Mesothelial cell of epicardium (in vitro differentiated cells): ENCODE measurements at regions not wholly inside any gene's neighbourhood (a gene's known extent, or its start where the extent isn't known, plus 50 kb on each side); places are given as distances from the start of the nearest gene placed in this dataset.

Experiments used
- DNase-seq, 2 experiments: peaks; one replicate each; pipeline ENCODE4 v3.0.0; 2021; ENCODE audit warnings: low spot score in 2 of 2; ENCODE audit not compliant: unreplicated experiment in 2 of 2
- H3K27ac Mint-ChIP-seq: 2 replicates; pipeline ENCODE4 v1.8.0; 2021; ENCODE audit warnings: mixed read lengths
- H3K27me3 Mint-ChIP-seq: 2 replicates; pipeline ENCODE4 v1.8.0; 2021; ENCODE audit warnings: low read depth, mixed read lengths
- H3K36me3 Mint-ChIP-seq: 2 replicates; pipeline ENCODE4 v1.8.0; 2021; ENCODE audit warnings: mixed read lengths
- H3K4me1 Mint-ChIP-seq: 2 replicates; pipeline ENCODE4 v1.8.0; 2021; ENCODE audit warnings: mixed read lengths
- H3K4me3 Mint-ChIP-seq: 2 replicates; pipeline ENCODE4 v1.8.0; 2021; ENCODE audit warnings: mild to moderate bottlenecking, moderate library complexity, mixed read lengths
- H3K9me3 Mint-ChIP-seq: 2 replicates; pipeline ENCODE4 v1.8.0; 2021; ENCODE audit warnings: mixed read lengths
- TF ChIP-seq, protein P1 (sequence below): fragments of 200-600 bp; sonication (generic); IDR thresholded peaks from one replicate; pipeline ENCODE4 v1.5.0; 2021; ENCODE audit warnings: antibody characterized with exemption; ENCODE audit not compliant: unreplicated experiment

- no peaks in the 10 kb centered on the region for H3K27me3 Mint-ChIP-seq
- no peaks in the 10 kb centered on the region for H3K9me3 Mint-ChIP-seq
- TF ChIP-seq, protein P1, sequence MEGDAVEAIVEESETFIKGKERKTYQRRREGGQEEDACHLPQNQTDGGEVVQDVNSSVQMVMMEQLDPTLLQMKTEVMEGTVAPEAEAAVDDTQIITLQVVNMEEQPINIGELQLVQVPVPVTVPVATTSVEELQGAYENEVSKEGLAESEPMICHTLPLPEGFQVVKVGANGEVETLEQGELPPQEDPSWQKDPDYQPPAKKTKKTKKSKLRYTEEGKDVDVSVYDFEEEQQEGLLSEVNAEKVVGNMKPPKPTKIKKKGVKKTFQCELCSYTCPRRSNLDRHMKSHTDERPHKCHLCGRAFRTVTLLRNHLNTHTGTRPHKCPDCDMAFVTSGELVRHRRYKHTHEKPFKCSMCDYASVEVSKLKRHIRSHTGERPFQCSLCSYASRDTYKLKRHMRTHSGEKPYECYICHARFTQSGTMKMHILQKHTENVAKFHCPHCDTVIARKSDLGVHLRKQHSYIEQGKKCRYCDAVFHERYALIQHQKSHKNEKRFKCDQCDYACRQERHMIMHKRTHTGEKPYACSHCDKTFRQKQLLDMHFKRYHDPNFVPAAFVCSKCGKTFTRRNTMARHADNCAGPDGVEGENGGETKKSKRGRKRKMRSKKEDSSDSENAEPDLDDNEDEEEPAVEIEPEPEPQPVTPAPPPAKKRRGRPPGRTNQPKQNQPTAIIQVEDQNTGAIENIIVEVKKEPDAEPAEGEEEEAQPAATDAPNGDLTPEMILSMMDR, result no peak
- H3K4me1 Mint-ChIP-seq, result peaks cover 54% of the 10 kb centered on the region
- H3K36me3 Mint-ChIP-seq, result no peaks in the 10 kb centered on the region
- peak overlapping the region; percentile 96 for H3K27ac Mint-ChIP-seq
- no peak overlapping the region for H3K4me3 Mint-ChIP-seq
- no peak for DNase-seq
These were observed 64.4 kb upstream of the ARID5B start for GRCh38 chr10:61836888-61837754.

DNA sequence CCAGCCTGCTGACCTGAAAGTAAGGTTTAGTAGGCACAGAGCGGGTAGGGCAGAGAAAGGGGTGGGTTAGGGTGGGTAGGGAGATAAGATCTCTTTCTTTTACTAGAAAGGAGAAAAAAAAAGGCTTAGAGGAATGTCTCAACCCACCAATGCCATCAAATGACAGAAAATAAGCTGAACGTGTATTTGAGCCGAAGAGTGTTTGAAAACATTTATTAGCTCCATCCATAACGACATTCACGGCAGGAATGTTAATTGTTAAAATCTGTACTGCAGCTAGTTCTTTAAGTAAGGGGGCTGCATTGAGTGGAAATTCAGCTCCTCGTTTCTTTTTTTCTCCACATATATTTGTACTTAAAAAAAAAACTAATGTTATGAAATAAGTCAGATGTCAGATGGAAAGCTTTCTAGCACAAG, 63.7 kb upstream of the ARID5B start:
- H3K4me1 Mint-ChIP-seq, result peaks cover 58% of the 10 kb centered on the region
- no peaks in the 10 kb centered on the region for H3K36me3 Mint-ChIP-seq
- no peaks in the 10 kb centered on the region for H3K9me3 Mint-ChIP-seq
- H3K27me3 Mint-ChIP-seq, result no peaks in the 10 kb centered on the region
- peak overlapping the region; percentile 96 for H3K27ac Mint-ChIP-seq
- DNase-seq, result no peak
- TF ChIP-seq, protein P1, result no peak
- H3K4me3 Mint-ChIP-seq, result no peak overlapping the region

DNA sequence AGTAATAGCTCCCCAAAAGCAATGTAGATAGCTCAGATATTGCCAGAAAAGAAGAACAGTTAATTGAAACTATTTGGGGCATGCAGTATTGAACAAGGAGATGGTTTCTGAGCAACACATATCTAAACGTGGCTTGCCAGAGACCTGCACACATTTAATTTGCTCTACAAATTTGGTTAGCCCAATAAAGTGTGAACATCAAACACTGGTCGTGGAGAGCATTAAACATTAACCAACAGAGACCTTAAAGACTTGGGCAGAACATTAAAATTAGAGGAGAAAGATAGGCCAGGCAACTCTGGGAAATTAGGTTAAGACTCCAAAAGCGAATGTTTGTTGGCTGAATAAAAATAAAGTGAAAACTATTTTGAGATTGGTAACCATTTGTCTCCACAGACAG, 61.6 kb upstream of the ARID5B start:
- Mint-ChIP-seq H3K27ac (peak overlapping the region; percentile 71), H3K9me3 (no peaks in the 10 kb centered on the region), H3K4me1 (peaks cover 53% of the 10 kb centered on the region), H3K27me3 (no peaks in the 10 kb centered on the region), H3K36me3 (no peaks in the 10 kb centered on the region), H3K4me3 (no peak overlapping the region)
- DNase-seq, result no peak
- TF ChIP-seq, protein P1, result no peak

GRCh38 chr10:61840403-61840802, 61.1 kb upstream of the ARID5B start:
- Mint-ChIP-seq H3K27me3 (no peaks in the 10 kb centered on the region), H3K4me1 (peaks cover 49% of the 10 kb centered on the region), H3K4me3 (no peak overlapping the region), H3K27ac (no peak overlapping the region), H3K36me3 (no peaks in the 10 kb centered on the region), H3K9me3 (no peaks in the 10 kb centered on the region)
- TF ChIP-seq, protein P1, result no peak
- DNase-seq, result no peak

GRCh38 chr10:61841338-61841875, 60.1 kb upstream of the ARID5B start:
- H3K36me3 Mint-ChIP-seq, result no peaks in the 10 kb centered on the region
- no peaks in the 10 kb centered on the region for H3K27me3 Mint-ChIP-seq
- TF ChIP-seq, protein P1, result no peak
- DNase-seq, result no peak
- no peak overlapping the region for H3K4me3 Mint-ChIP-seq
- H3K27ac Mint-ChIP-seq, result no peak overlapping the region
- peaks cover 39% of the 10 kb centered on the region for H3K4me1 Mint-ChIP-seq
- H3K9me3 Mint-ChIP-seq, result no peaks in the 10 kb centered on the region
